GM18502 (cell line): ENCODE measurements at regions not wholly inside any gene's neighbourhood (a gene's known extent, or its start where the extent isn't known, plus 50 kb on each side); places are given as distances from the start of the nearest gene placed in this dataset.
"Not testable (repeated sequence)": the region's sequence is repeated elsewhere in the genome, so short reads cannot be mapped to it uniquely, and the experiment has no call there.

ENCODE experiments used
- ATAC-seq: cut with Tn5 transposase; IDR thresholded peaks from one replicate; pipeline ENCODE4 v1.9.1; 2021; ENCODE audit warnings: mild to moderate bottlenecking; ENCODE audit not compliant: unreplicated experiment, poor library complexity

- no peak for ATAC-seq
Observed at GRCh38 chr13:21228738-21229137, 52.3 kb downstream of the MRPL57 start.

- no peak for ATAC-seq
Observed at GRCh38 chr13:21229241-21230024, 53.0 kb downstream of the MRPL57 start.

- ATAC-seq, result no peak
Observed at GRCh38 chr13:21230516-21230915, 54.1 kb downstream of the MRPL57 start.

- ATAC-seq, result no peak
Observed at GRCh38 chr13:21231426-21231940, 55.0 kb downstream of the MRPL57 start.

GRCh38 chr13:21232196-21232595 is 55.7 kb downstream of the MRPL57 start:
- ATAC-seq, result no peak

- ATAC-seq, result no peak
Observed at GRCh38 chr13:21232599-21232998, 56.1 kb downstream of the MRPL57 start.

GRCh38 chr13:21233086-21233485 is 56.6 kb downstream of the MRPL57 start:
- ATAC-seq, result no peak

GRCh38 chr13:21234526-21234925 is 58.1 kb downstream of the MRPL57 start:
- ATAC-seq, result no peak

GRCh38 chr13:21235174-21235573 is 58.7 kb downstream of the MRPL57 start:
- ATAC-seq, result no peak

GRCh38 chr13:21237081-21237480 is 60.6 kb downstream of the MRPL57 start:
- ATAC-seq, result no peak

GRCh38 chr13:21238267-21238666 is 61.8 kb downstream of the MRPL57 start:
- ATAC-seq, result no peak

- ATAC-seq, result no peak
Observed at GRCh38 chr13:21240586-21240985, 64.1 kb downstream of the MRPL57 start.

GRCh38 chr13:21242236-21242635 is 65.8 kb downstream of the MRPL57 start:
- no peak for ATAC-seq

GRCh38 chr13:21243045-21243897 is 66.8 kb downstream of the MRPL57 start:
- no peak for ATAC-seq

- ATAC-seq, result not testable (repeated sequence)
Observed at GRCh38 chr13:21243898-21244184, 67.4 kb downstream of the MRPL57 start.

- ATAC-seq, result no peak
Observed at GRCh38 chr13:21246761-21247452, 70.4 kb downstream of the MRPL57 start.

- ATAC-seq, result no peak
Observed at GRCh38 chr13:21256351-21256761, 79.9 kb downstream of the MRPL57 start.

GRCh38 chr13:21256891-21257290 is 80.4 kb downstream of the MRPL57 start:
- no peak for ATAC-seq

GRCh38 chr13:21259571-21260455 is 83.4 kb downstream of the MRPL57 start:
- no peak for ATAC-seq
